Stimulated activated CD4-positive, alpha-beta T cell treated with anti-CD3 and anti-CD28 coated beads, Interleukin-15, amount 100 ng/mL, for 24 hours (primary cell): ENCODE measurements at regions not wholly inside any gene's neighbourhood (a gene's known extent, or its start where the extent isn't known, plus 50 kb on each side); places are given as distances from the start of the nearest gene placed in this dataset.
"Not testable (repeated sequence)": the region's sequence is repeated elsewhere in the genome, so short reads cannot be mapped to it uniquely, and the experiment has no call there.

Experiments
- DNase-seq: peaks from one replicate; pipeline ENCODE4 v3.0.0-alpha.2; 2020

GRCh38 chr3:187536185-187536584 is 134.0 kb downstream of the SST start:
- DNase-seq = no peak

GRCh38 chr3:187533797-187534196 is 136.4 kb downstream of the SST start:
- DNase-seq = no peak

- no peak for DNase-seq
Measured at GRCh38 chr3:187531831-187532230, 138.4 kb downstream of the SST start.

DNA sequence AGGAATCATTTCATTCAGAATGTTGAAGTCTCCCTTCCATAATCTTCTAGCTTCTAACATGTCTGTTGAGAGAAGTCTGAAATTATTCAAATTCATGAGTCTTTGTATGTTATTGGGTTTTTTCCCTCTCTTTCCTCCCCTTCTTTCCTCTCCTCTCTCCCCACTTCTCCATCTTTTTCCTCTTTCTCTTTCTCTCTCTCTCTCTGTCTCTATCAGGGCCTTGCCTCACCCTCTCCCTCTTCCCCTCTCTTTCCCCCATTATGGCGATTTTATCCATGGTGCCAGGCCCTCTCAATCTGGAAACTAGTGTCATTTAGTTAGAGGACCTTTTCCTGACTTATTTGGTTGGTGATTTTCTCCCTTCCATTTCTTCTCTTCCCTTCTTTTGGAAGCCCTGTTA is 147.3 kb downstream of the SST start:
- no peak for DNase-seq

DNA sequence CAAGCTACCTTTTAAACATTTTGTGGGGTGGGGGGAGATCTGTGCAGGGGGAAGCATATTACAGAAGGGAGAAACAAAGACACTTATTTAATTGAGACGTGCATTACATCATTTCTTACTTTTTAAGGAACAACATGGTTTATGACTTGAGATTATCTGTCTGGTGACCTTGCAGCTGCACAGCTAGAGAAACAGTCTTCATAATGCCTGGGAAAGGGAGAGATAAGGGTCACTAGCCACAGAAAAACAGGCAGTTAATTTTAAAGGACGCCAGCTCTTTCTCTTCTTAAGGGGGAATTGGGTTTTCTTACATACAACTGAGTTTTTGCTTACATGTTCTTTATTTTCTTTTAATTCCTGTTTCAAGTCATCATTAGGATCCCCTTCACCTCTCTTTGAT is 147.9 kb downstream of the SST start:
- no peak for DNase-seq

- no peak for DNase-seq
Measured at GRCh38 chr3:187521546-187521945, 148.6 kb downstream of the SST start.

DNA sequence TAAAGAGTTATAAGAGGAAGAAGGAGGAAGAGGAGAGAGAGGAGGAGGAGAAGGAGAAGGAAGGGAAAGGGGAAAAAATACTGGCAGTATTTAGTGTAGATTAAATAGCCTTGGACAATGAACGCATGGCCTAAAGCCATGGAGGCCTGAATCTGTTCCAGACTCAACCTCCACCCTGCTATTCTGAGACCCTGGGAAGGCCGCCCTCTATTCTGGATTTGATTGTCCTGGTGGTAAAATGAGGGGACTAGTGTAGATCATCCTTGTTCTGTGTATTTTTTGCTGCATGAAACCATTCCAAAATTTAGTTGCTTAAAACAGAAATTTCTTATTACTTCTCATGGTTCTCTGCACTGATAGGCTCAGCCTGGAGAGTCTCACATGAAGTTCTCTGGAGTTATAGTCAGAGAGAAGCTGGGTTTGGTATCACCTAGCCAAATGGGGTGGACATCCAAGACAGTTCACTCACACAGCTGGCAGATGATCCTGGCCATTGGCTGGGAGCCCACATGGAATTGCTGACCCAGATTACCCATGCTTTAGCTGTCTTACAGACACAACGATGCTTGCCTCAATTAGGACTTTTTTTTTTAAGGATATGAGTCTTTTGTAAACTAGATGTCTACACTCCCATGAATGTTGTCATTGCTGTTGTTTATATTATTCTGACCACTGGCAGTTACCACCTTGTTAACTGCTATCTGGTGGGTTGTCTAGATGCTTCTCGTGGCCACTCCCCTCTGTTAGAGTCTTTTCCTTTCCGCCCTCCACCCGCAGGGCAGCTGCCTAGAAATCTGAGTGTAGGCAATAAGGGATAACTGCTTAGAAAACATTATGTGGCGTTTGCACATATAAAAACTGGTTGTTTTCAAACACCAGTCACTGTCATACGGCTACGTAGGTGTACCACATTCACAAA is 149.9 kb downstream of the SST start:
- DNase-seq = no peak

DNA sequence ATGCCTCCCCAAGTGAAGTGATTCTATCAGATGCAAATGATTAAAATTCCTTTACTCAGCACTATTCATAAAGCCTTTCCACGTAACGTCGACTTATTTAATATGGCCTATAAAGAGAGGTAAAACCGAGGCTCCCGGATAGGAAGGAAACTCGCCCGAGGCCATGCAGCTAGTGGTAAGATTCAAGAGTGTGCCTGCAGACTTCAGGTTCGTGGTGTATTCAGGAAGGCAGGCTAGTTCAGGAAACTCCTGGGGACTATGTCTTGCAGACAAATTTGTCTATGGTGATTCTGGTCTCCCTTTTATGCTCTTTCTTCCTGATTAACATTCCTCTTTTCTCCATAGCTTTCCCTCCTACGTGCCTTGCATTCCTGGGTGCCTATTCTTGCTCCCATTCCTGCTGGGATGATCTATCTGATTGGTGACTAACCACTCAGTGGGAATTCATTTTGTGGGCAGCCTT is 150.7 kb downstream of the SST start:
- no peak for DNase-seq

- DNase-seq = no peak
Measured at GRCh38 chr3:187518616-187519015, 150.4 kb downstream of the RTP4 start.

DNA sequence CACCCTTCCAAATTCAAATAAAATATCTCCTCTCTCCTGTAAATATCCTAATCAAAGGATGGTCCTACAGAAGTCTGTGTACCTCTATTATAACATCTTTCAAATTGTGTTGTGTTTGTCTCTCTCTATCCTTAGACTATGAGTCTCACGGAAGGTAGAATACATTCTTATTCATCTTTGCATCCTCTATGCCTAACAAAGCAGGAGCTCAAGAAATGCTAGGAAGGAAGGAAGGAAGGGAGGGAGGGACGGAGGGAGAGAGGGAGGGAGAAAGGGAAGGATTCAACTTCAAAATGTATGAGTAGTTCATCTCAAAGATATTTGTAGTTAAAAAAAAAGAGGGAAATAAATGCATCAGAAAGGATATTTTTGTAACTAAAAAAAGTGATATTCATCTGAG is 150.0 kb downstream of the RTP4 start:
- DNase-seq = no peak

- no peak for DNase-seq
Measured at GRCh38 chr3:187516446-187517185, 148.4 kb downstream of the RTP4 start.

- DNase-seq = no peak
Measured at GRCh38 chr3:187507905-187508304, 139.7 kb downstream of the RTP4 start.

DNA sequence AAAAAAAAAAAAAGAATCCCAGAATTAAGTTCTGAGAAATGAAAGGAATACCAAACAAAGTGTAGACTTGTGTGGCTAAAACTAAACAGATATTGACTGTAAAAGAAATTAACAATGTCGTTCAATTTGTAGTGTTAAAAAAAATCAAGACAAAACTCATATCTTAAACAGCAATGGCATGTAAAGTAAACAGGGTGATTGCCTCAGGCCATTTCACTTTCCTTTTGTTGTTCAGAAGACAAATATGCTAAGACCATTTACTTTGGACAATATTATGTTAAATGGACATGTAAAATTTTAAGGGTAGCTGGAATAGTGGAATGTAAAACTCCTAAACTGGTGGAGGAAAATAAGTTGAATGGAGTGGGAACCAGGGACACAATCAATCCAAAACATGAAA is 139.1 kb downstream of the RTP4 start:
- DNase-seq = no peak

DNA sequence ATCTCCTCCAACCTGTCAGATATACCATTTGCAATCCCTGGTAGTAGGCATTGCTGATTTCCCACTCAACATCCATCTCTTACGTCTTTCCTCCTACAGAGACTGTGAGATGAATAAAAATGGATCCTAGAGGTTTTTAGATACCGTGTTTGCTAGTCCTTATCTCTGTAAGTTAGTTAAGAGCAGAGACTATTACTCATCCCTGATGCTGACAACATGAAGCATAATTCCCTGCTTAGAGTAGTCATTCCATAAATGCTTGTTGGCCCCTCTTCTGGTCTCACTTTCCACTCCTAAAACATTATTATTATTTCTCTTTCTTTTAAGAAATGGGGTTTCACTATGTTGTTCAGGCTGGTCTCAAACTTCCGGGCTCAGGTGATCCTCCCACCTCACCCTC is 136.2 kb downstream of the RTP4 start:
- DNase-seq = no peak

DNA sequence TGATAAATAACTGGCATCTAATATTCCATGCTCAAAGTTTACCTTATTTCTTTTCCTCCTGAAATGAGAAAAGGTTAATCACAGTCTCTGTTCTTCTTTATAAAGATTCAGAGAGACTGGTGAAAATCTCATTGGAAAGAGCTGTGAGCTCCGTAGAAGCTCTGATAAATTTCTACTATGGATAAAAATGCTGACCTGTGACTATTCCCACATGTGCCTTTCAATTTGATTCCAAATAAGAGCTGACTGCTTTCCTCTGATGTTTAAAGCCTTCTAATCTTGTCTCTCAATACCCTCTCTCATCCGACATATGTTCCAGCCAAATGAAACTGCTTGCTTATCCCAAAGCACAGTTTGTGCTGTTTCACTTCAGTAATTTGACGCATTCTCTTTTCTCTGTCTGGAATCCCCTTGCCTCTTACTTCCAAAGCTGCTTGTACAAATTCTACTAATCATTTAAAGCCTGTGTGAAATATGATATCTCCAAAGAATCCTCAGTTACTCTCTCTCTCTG is 130.1 kb downstream of the RTP4 start:
- no peak for DNase-seq

DNA sequence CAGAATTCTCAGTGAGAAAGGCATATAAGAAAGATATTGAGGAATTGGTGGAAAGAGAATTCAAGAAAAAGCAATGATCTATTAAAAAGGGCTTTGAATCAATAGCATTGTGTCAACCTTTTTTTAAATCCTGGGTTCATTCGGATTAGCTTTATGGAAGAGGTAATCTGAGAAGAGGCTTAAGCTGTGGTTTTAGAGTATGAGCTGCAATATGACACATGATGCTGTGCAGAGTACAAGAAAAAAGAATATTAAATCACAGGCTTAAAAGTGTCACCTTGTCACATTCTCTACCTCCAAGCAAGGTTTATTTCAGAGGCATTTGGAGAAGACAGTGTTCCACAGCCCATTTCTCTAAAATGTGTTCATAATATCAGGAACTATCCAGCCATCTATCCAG is 128.9 kb downstream of the RTP4 start:
- DNase-seq = no peak

DNA sequence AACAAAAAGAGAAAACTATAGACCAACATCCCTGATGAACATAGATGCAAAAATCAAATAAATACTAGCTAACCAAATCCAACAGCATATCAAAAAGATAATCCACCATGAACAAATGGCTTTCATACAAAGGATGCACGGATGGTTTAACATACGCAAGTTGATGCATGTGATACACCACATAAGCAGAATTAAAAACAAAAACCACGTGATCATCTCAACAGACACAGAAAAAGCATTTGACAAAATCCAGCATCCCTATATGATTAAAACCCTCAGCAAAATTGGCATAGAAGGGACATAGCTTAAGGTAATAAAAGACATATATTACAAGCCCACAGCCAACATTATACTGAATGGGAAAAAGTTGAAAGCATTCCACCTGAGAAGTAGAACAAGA is 125.9 kb downstream of the RTP4 start:
- not testable (repeated sequence) for DNase-seq

DNA sequence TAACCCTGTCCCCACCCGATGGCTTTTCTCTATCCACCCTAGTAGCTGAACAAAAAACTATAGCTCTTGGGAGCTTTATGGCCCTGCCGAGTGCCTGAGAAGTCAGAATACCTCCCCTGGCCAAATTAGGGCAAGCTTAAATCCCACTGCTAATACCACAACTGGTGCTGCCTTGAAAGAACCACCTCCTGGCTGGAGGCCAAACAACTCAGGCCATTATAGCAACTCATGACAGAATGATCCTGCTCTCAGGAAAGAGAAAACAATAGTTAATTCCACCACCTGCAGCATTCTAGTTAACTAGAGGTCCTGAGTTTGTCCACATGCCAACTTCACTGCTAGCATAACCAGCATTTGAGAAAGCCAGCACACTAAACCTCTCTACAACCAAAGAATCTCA is 123.2 kb downstream of the RTP4 start:
- DNase-seq = no peak

GRCh38 chr3:187490366-187490765 is 122.2 kb downstream of the RTP4 start:
- no peak for DNase-seq

DNA sequence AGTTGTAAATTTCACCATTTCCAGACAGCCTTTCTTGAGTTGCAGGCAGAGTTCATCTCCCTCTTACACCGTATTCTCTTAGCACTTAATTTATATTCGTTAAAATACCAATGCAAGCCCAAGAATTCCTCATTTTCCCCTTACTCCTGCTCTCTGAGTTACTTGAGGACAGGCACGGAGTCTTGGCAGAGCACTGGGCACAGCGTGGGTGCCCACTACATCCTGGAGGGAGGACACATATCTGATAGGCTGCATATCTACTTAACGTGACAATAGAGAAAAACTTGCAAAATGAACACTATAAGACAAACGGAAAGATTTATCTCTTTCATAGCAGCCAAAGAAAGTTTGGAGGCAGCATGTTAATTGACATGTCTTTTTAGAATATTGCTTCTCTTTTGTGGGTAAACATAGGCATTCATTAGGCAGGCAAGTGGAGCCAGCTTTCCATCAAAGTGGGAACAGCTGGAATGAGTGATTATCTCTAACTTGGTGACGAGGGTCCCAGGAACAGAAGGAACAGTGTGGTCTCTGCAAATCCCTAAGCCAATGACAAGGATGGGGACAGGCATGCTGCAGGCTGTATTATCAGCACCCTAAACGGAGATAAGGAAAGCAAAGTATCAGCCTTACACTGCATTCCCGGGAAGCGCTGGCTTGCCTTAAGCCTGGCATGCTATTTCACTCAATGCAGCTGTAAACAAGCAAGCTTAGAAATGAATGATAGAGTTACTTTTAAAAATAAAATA is 116.5 kb downstream of the RTP4 start:
- DNase-seq = no peak

DNA sequence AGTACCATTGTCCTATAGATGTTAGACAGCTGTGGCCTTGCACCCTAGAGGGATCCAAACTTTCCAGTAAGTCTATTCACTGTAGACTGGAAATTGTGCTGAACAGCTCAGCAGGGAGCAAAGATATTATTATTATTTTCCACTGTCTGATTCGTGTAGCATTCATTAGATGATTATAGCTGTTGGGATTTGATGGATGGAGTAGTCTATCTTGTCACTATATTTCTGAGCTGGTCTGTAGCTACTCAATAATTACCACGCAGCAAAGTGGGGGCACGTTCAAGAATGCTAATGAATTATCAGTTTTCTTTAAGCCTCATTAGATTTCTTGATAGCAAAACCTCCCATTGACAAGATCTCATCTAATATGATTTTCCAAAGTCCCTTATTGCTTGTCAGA is 113.2 kb downstream of the RTP4 start:
- no peak for DNase-seq

DNA sequence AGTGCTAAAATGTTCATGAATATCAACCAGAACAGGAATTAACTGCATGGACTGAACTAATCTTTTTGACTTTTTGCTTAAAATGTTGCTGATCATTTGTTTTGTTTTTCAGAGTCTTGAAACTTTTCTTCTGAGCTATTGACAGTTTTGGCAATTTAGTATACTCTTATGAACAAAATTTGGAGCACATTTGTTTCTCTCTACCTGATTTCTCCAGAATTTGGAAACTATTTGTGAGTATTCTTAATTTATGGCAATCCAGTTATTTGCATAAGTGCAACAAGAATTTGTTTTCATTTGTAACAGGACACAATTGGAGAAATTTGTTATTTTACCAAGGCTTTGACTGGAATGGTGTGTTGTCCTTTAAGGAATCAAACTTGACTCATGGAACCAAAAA is 107.4 kb downstream of the RTP4 start:
- DNase-seq = not testable (repeated sequence)

GRCh38 chr3:187473778-187474406 is 105.7 kb downstream of the RTP4 start:
- no peak for DNase-seq
